SK-N-MC (cell line): ENCODE measurements at regions not wholly inside any gene's neighbourhood (a gene's known extent, or its start where the extent isn't known, plus 50 kb on each side); places are given as distances from the start of the nearest gene placed in this dataset.

Source experiments
- EZH2 ChIP-seq: fragments of 200-600 bp; sonication (generic); IDR thresholded peaks from one replicate; pipeline ENCODE4 v1.6.1; 2017; ENCODE audit warnings: antibody characterized with exemption
- FOXP2 ChIP-seq: optimal IDR thresholded peaks from 2 replicates; pipeline ENCODE3; 2011; ENCODE audit warnings: mild to moderate bottlenecking, moderate library complexity; ENCODE audit not compliant: insufficient read depth; ENCODE audit errors: extremely low read length, control extremely low read depth
- POLR2AphosphoS5 ChIP-seq: IDR thresholded peaks from 2 replicates; pipeline ENCODE4 v1.6.1; 2012; ENCODE audit warnings: mild to moderate bottlenecking, low read depth, low read length, borderline replicate concordance

- TF ChIP-seq EZH2 (no peak), POLR2AphosphoS5 (no peak), FOXP2 (no peak)
Observed at GRCh38 chr14:53692451-53692850, 264.2 kb downstream of the BMP4 start.
